ENCODE measurements at regions not wholly inside any gene's neighbourhood (a gene's known extent, or its start where the extent isn't known, plus 50 kb on each side); places are given as distances from the start of the nearest gene placed in this dataset.

GRCh38 chr7:115289971-115290370 is 368.1 kb downstream of the MDFIC start:
- H3K9me1 ChIP-seq (ENCODE audit: insufficient read depth, low read length): no peaks in the 10 kb centered on the region
- dilution Hi-C loops (cut with HindIII; ENCODE audit: low sequenced_read_pairs, unreplicated experiment): no loop called here
- H3K36me3 ChIP-seq (ENCODE audit: control insufficient read depth, insufficient read depth, low read length): no peaks in the 10 kb centered on the region
- ATAC-seq (ENCODE audit: low read depth) (no peak), DNase-seq (peak; percentile 41)
- 0 out of 2 replicates have a peak, but pooled peaks have one; percentile 6 for TF ChIP-seq FOS (IDR thresholded peaks at IDR 0.05; ENCODE audit: low read depth, low read length)
- TF ChIP-seq CTCF (conservative IDR thresholded peaks at IDR 0.05; ENCODE audit: low read depth, low read length): no peak
- no CpG with 5 or more reads among the region's 2 CpGs for WGBS, 2 experiments (ENCODE audit: extremely low coverage in 2 of 2, insufficient read length in 1 of 2)
- H3K9ac ChIP-seq (ENCODE audit: low read depth, low read length): no peak overlapping the region
- H3K79me1 ChIP-seq (ENCODE audit: low read depth in 1 of 2, low read length in 2 of 2): no peaks in the 10 kb centered on the region
- CTCF ChIA-PET: no interaction called here
- no peak overlapping the region; a peak in 1 of 4 replicates for H4K8ac ChIP-seq (ENCODE audit: low read depth in 2 of 2, low read length in 2 of 2)
- no peak overlapping the region for H2AK5ac ChIP-seq (ENCODE audit: low read depth, low read length)
- H3K9me3 ChIP-seq (ENCODE audit: control insufficient read depth, insufficient read depth, low read length): no peaks in the 10 kb centered on the region
- H2BK5ac ChIP-seq (ENCODE audit: low read depth, low read length, poor library complexity, severe bottlenecking): no peak overlapping the region
- BruUV-seq (replicated peaks): no TSS peak
- no peak overlapping the region; the same call in 1 of the 2 replicates for H3K18ac ChIP-seq (ENCODE audit: low read depth, low read length)
- H3K23ac ChIP-seq (ENCODE audit: low read depth, low read length): no peak overlapping the region
- no peak overlapping the region for H2AFZ ChIP-seq (replicated peaks; ENCODE audit: low read length, poor library complexity)
- H3K4ac ChIP-seq (ENCODE audit: low read depth, low read length): peak overlapping the region; percentile 77; the same call in 1 of the 2 replicates
- in situ Hi-C loops (cut with MboI; ENCODE audit: low sequenced_read_pairs): no loop called here
- H3K4me1 ChIP-seq (ENCODE audit: control insufficient read depth, insufficient read depth, low read length): peaks cover 5% of the 10 kb centered on the region
- H2BK120ac ChIP-seq (ENCODE audit: low read depth, low read length): no peak overlapping the region
- no peak overlapping the region for H4K91ac ChIP-seq (ENCODE audit: insufficient read depth, low read depth, low read length)
- H3K56ac ChIP-seq (ENCODE audit: extremely low read depth, insufficient read depth, low read length): no peak overlapping the region
- H3K14ac ChIP-seq (replicated peaks; ENCODE audit: low read depth, low read length): no peak overlapping the region
- no peak overlapping the region for H3K4me2 ChIP-seq (ENCODE audit: low read depth, low read length)
- intact Hi-C loops (cut with micrococcal nuclease): no loop called here
- peak overlapping the region; percentile 86; the same call in 1 of the 3 replicates for H2BK15ac ChIP-seq (ENCODE audit: low read depth, low read length)
- no peak overlapping the region for H3K27ac ChIP-seq (ENCODE audit: insufficient read depth, low read length)
- H2BK20ac ChIP-seq (ENCODE audit: low read depth, low read length): no peak overlapping the region
- H2AK9ac ChIP-seq (replicated peaks; ENCODE audit: low read depth, low read length, poor library complexity): no peak overlapping the region
- H4K5ac ChIP-seq (ENCODE audit: low read depth, low read length): no peak overlapping the region
- no peaks in the 10 kb centered on the region for H3K27me3 ChIP-seq (ENCODE audit: control insufficient read depth, insufficient read depth, low read length)
- POLR2A ChIA-PET (ENCODE audit: unreplicated experiment): no interaction called here
- H3K4me3 ChIP-seq (ENCODE audit: insufficient read depth, low read depth, low read length): no peak overlapping the region
- H4K20me1 ChIP-seq (ENCODE audit: insufficient read depth, low read length): no peaks in the 10 kb centered on the region
